Chondrocyte (in vitro differentiated cells): ENCODE measurements at regions not wholly inside any gene's neighbourhood (a gene's known extent, or its start where the extent isn't known, plus 50 kb on each side); places are given as distances from the start of the nearest gene placed in this dataset.
"Not testable (repeated sequence)": the region's sequence is repeated elsewhere in the genome, so short reads cannot be mapped to it uniquely, and the experiment has no call there.

Source experiments
- DNase-seq: peaks from one replicate; pipeline ENCODE4 v3.0.0; 2021; ENCODE audit warnings: mixed read lengths, low spot score
- H3K27ac Mint-ChIP-seq: one replicate; pipeline ENCODE4 v1.8.0; 2021; ENCODE audit warnings: mild to moderate bottlenecking, moderate library complexity, mixed read lengths; ENCODE audit not compliant: unreplicated experiment
- H3K27me3 Mint-ChIP-seq: 2 replicates; pipeline ENCODE4 v1.8.0; 2021; ENCODE audit warnings: low read depth, mixed read lengths
- H3K36me3 Mint-ChIP-seq: 2 replicates; pipeline ENCODE4 v1.8.0; 2021; ENCODE audit warnings: low read depth, mixed read lengths
- H3K4me1 Mint-ChIP-seq: 2 replicates; pipeline ENCODE4 v1.8.0; 2021; ENCODE audit warnings: low read depth, mild to moderate bottlenecking, mixed read lengths
- H3K4me3 Mint-ChIP-seq: one replicate; pipeline ENCODE4 v1.8.0; 2021; ENCODE audit warnings: mild to moderate bottlenecking, moderate library complexity, mixed read lengths; ENCODE audit not compliant: unreplicated experiment
- H3K9me3 Mint-ChIP-seq: 2 replicates; pipeline ENCODE4 v1.8.0; 2021; ENCODE audit warnings: low read depth, mixed read lengths
- TF ChIP-seq, protein P1 (sequence below): fragments of 200-600 bp; sonication (generic); IDR thresholded peaks from 2 replicates; pipeline ENCODE4 v1.5.0; 2021; ENCODE audit warnings: antibody characterized with exemption, mild to moderate bottlenecking, moderate library complexity

DNA sequence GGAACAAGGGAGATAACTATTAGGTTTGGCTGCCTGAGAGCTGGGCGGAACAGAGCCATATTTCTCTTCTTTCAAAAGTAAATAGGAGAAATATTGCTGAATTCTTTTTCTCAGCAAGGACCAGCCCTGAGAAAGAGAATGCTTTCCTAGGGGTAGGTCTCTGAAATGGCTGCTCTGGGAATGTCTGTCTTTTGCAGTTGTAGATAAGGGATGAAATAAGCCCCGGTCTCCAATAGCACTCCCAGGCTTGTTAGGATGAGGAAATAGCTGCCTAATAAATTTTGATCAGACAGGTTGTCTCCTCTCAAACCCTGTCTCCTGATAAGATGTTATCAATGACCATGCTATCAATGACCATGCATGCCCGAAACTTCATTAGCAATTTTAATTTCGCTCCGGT, 207.8 kb upstream of the KIT start:
- H3K36me3 Mint-ChIP-seq, result peaks cover 3% of the 10 kb centered on the region
- no peak overlapping the region for H3K4me3 Mint-ChIP-seq
- H3K9me3 Mint-ChIP-seq, result peaks cover 33% of the 10 kb centered on the region
- TF ChIP-seq, protein P1, sequence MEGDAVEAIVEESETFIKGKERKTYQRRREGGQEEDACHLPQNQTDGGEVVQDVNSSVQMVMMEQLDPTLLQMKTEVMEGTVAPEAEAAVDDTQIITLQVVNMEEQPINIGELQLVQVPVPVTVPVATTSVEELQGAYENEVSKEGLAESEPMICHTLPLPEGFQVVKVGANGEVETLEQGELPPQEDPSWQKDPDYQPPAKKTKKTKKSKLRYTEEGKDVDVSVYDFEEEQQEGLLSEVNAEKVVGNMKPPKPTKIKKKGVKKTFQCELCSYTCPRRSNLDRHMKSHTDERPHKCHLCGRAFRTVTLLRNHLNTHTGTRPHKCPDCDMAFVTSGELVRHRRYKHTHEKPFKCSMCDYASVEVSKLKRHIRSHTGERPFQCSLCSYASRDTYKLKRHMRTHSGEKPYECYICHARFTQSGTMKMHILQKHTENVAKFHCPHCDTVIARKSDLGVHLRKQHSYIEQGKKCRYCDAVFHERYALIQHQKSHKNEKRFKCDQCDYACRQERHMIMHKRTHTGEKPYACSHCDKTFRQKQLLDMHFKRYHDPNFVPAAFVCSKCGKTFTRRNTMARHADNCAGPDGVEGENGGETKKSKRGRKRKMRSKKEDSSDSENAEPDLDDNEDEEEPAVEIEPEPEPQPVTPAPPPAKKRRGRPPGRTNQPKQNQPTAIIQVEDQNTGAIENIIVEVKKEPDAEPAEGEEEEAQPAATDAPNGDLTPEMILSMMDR, result no peak
- DNase-seq, result no peak
- H3K4me1 Mint-ChIP-seq, result peaks cover 17% of the 10 kb centered on the region
- H3K27ac Mint-ChIP-seq, result no peak overlapping the region
- peaks cover 10% of the 10 kb centered on the region for H3K27me3 Mint-ChIP-seq

DNA sequence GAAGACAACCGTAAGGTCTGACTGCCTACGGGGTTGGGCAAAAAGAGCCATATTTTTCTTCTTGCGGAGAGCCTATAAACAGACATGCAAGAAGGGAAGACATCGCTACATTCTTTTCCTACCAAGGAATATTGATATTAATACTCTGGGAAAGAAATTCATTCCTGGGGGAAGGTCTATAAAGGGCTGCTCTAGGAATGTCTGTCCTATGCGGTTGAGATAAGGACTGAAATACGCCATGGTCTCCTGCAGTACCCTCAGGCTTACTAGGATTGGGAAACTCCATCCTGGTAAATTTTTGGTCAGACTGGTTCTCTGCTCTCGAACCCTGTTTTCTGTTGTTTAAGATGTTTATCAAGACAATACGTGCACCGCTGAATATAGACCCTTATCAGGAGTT, 190.8 kb upstream of the KIT start:
- not testable (repeated sequence) for DNase-seq, H3K27ac Mint-ChIP-seq, H3K27me3 Mint-ChIP-seq, H3K4me1 Mint-ChIP-seq, H3K4me3 Mint-ChIP-seq
- Mint-ChIP-seq H3K36me3 (peaks cover 11% of the 10 kb centered on the region), H3K9me3 (peaks cover 44% of the 10 kb centered on the region)

DNA sequence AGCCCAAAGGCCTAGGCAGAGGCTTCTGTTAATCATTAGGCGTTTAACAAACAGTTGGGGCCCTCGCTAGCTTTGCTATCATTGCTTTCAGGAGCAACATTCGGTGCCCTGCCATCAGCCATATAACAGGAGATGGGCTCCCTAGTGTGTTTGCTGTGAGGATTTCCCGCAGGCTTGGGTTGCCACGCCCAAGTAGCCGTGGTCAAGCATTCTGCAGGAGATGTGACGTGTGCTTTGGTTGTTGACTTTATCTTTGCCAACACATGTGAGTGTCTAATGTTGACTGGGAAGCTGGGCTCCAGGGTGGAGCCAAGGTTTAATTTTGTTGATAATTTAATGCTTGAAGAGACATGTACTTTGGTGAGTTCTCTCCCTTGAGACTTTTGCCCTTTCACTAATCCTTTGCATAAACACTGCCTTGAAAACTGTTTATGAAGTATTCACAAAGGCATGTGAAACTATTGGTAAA, 184.6 kb upstream of the KIT start:
- Mint-ChIP-seq H3K36me3 (no peaks in the 10 kb centered on the region), H3K9me3 (peaks cover 10% of the 10 kb centered on the region), H3K4me1 (no peaks in the 10 kb centered on the region), H3K4me3 (no peak overlapping the region), H3K27me3 (no peaks in the 10 kb centered on the region), H3K27ac (no peak overlapping the region)
- TF ChIP-seq, protein P1, result no peak
- DNase-seq, result no peak

DNA sequence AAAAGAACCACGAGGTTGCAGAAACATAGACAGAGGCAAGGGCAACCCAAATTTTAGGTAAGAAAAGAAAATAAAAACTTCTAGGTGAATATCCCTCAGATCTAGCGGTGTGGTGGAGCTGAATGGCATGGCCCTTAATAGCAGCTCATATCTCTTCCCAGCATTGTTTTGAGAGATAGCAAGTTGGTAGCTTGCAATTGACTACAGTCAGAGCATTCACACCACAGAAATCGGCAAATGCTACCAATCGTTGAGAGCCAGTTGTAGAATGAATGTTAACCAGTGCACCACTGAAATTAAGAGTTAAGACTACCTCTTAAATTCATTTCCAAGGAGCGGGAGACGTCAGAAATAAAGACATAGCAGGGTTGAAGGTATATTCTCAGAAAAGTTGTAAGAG, 184.0 kb upstream of the KIT start:
- no peak for DNase-seq
- no peak overlapping the region for H3K4me3 Mint-ChIP-seq
- no peaks in the 10 kb centered on the region for H3K27me3 Mint-ChIP-seq
- no peak overlapping the region for H3K27ac Mint-ChIP-seq
- no peaks in the 10 kb centered on the region for H3K36me3 Mint-ChIP-seq
- H3K9me3 Mint-ChIP-seq, result peaks cover 8% of the 10 kb centered on the region
- H3K4me1 Mint-ChIP-seq, result no peaks in the 10 kb centered on the region
- TF ChIP-seq, protein P1, result no peak

DNA sequence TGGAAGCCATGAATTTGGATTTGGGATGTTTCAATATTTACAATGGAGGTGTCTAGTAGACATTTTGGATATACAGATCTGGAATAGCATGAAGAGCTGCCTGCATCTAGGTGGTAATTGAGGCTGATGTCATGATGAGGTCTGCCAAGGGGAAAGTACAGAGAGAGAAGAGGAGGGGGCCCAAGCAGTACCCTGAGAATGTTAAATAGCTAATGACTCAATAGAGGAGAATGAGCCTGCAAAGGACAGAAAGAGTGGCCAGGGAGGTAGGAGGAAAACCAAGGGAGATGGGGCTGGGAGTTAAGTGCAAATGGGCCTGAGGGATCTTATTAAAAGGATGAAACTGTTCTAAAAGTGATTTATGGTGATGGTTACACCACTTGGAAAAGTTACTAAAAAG, 182.2 kb upstream of the KIT start:
- DNase-seq, result no peak
- no peaks in the 10 kb centered on the region for H3K27me3 Mint-ChIP-seq
- H3K36me3 Mint-ChIP-seq, result peaks cover 5% of the 10 kb centered on the region
- H3K9me3 Mint-ChIP-seq, result peaks cover 12% of the 10 kb centered on the region
- H3K27ac Mint-ChIP-seq, result no peak overlapping the region
- no peaks in the 10 kb centered on the region for H3K4me1 Mint-ChIP-seq
- no peak overlapping the region for H3K4me3 Mint-ChIP-seq
- TF ChIP-seq, protein P1, result no peak

DNA sequence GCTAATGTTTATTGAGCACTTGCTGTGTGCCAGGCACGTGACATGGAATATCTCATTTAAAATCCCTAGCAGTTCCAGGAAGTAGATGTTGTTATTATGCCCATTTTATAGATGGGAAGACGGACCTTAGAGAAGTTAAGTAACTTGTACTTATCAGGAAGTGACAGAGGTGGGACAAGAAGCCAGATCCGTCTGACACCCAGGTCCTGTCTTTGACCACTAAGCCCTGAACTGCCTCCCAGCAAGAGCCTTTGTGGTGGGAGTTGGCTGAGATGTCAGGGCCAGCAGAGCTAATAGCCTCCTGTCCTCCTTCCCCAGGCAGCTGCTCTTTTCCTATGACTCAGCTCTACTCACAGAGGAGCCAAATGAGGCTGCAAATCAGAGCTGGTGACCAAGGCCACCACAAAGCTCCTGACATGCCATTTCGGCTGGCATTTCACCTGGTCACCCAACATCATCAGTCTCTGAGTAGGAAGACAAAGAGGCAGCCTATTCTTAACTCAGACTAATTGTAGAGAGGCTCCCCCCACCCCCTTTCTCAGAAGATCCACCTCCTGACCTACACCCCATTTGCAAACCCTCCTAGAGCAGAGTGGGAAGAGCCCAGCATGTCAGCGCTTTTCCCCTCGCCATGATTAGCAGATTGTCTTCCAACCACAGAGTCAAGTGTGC, 175.1 kb upstream of the KIT start:
- Mint-ChIP-seq H3K4me3 (no peak overlapping the region), H3K27ac (no peak overlapping the region), H3K27me3 (no peaks in the 10 kb centered on the region), H3K4me1 (no peaks in the 10 kb centered on the region), H3K9me3 (peaks cover 12% of the 10 kb centered on the region), H3K36me3 (peaks cover 5% of the 10 kb centered on the region)
- DNase-seq, result no peak
- TF ChIP-seq, protein P1, result no peak
